Astrocyte of the cerebellum (primary cell): ENCODE measurements at regions not wholly inside any gene's neighbourhood (a gene's known extent, or its start where the extent isn't known, plus 50 kb on each side); places are given as distances from the start of the nearest gene placed in this dataset.

Experiments used
- DNase-seq: peaks from one replicate; pipeline ENCODE4 v3.0.0-alpha.2; 2011; ENCODE audit warnings: low read depth
- H3K4me3 ChIP-seq: 2 replicates; pipeline ENCODE4 v1.5.1; 2011; ENCODE audit warnings: mild to moderate bottlenecking, low read depth, low read length, moderate library complexity
- CTCF ChIP-seq: IDR thresholded peaks from 2 replicates; pipeline ENCODE4 v1.5.1; 2012; ENCODE audit warnings: low read length, low read depth, moderate library complexity, mild to moderate bottlenecking; ENCODE audit errors: missing control alignments
- in situ Hi-C: cut with HindIII; loops from 2 replicates; pipeline ENCODE4 v1.10.0; 2017; ENCODE audit warnings: low sequenced_read_pairs

GRCh38 chr12:43636725-43637463 is 84.9 kb upstream of the ADAMTS20 start:
- H3K4me3 ChIP-seq: no peak overlapping the region
- in situ Hi-C loops: no loop called here
- DNase-seq: no peak
- no peak for TF ChIP-seq CTCF

GRCh38 chr12:43621262-43621661 is 69.3 kb upstream of the ADAMTS20 start:
- TF ChIP-seq CTCF: no peak
- H3K4me3 ChIP-seq: no peak overlapping the region
- in situ Hi-C loops: no loop called here
- no peak for DNase-seq

- H3K4me3 ChIP-seq: no peak overlapping the region
- no peak for TF ChIP-seq CTCF
- in situ Hi-C loops: no loop called here
- no peak for DNase-seq
These were observed 50.7 kb upstream of the ADAMTS20 start for GRCh38 chr12:43602738-43603137.
